ENCODE measurements at regions not wholly inside any gene's neighbourhood (a gene's known extent, or its start where the extent isn't known, plus 50 kb on each side); places are given as distances from the start of the nearest gene placed in this dataset.

DNA sequence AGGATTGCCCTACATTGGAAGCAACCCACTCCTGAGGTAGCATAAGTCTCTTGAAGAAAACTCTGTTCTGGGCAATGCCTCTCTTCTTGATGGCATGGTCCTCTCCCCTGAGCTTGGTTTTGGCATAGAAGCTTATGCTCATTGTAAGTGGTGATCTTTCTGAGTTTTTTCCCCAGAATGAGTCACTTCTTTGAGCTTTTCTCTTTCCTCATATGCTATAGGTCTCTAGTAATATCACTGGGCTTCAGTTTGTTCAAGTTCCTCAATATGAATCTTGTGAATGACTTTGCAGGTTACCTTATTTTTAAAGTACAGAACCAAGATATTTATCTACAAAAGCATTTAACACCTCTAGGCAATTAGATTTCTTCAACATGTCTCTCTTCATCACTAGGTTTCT lies 76.5 kb upstream of the ATG10 start:
- no peak for DNase-seq (ENCODE audit: extremely low spot score)
- no peak for TF ChIP-seq SUZ12 (IDR thresholded peaks at IDR 0.05)
- no peak for TF ChIP-seq L3MBTL2 (conservative IDR thresholded peaks at IDR 0.05)
- TF ChIP-seq LEF1 (IDR thresholded peaks at IDR 0.05; ENCODE audit: borderline replicate concordance), result no peak
- no peak for TF ChIP-seq SP1 (IDR thresholded peaks at IDR 0.05)
- no peak for TF ChIP-seq ZNF384 (IDR thresholded peaks at IDR 0.05)
- TF ChIP-seq FOXK2 (IDR thresholded peaks at IDR 0.05), result no peak
- TF ChIP-seq ARNT (IDR thresholded peaks at IDR 0.05), result no peak
- TF ChIP-seq FOXM1 (IDR thresholded peaks at IDR 0.05; ENCODE audit: borderline replicate concordance), result no peak
- TF ChIP-seq BHLHE40 (IDR thresholded peaks at IDR 0.05; ENCODE audit: borderline replicate concordance), result no peak
- TF ChIP-seq ELF4 (IDR thresholded peaks at IDR 0.05), result no peak
- TF ChIP-seq CTBP1 (IDR thresholded peaks at IDR 0.05; ENCODE audit: borderline replicate concordance), result no peak
- ChIA-PET CTCF (no interaction called here), POLR2A (no interaction called here)

DNA sequence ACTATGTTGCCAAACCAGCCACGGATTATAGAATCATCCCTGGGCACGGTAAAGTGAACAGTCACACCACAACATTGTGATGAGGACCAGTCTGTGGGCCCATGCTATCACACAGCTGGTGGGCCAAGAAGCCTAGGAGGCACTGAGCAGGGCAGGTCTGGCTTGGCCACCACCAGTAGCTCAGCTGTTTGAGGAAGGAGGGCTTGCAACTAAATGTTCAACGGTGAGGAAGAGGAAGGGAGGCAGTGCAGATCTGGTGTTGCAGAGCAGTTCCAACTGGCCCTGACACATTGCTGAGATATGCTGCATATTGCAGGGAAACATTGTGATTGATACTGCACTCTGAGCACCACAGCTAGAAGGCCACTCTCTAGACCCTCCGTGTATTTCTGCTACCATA lies 77.9 kb upstream of the ATG10 start:
- DNase-seq (ENCODE audit: extremely low spot score), result no peak
- POLR2A ChIA-PET, result no interaction called here
- no peak for TF ChIP-seq SUZ12 (IDR thresholded peaks at IDR 0.05)
- TF ChIP-seq FOXA1 (IDR thresholded peaks at IDR 0.05), result no peak
- no peak for TF ChIP-seq BHLHE40 (IDR thresholded peaks at IDR 0.05; ENCODE audit: borderline replicate concordance)
- no peak for TF ChIP-seq ZNF384 (IDR thresholded peaks at IDR 0.05)
- no peak for TF ChIP-seq FOXK2 (IDR thresholded peaks at IDR 0.05)
- TF ChIP-seq ELF4 (IDR thresholded peaks at IDR 0.05), result no peak
- TF ChIP-seq, protein P1, sequence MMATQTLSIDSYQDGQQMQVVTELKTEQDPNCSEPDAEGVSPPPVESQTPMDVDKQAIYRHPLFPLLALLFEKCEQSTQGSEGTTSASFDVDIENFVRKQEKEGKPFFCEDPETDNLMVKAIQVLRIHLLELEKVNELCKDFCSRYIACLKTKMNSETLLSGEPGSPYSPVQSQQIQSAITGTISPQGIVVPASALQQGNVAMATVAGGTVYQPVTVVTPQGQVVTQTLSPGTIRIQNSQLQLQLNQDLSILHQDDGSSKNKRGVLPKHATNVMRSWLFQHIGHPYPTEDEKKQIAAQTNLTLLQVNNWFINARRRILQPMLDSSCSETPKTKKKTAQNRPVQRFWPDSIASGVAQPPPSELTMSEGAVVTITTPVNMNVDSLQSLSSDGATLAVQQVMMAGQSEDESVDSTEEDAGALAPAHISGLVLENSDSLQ (IDR thresholded peaks at IDR 0.05), result no peak
- no peak for TF ChIP-seq FOXM1 (IDR thresholded peaks at IDR 0.05; ENCODE audit: borderline replicate concordance)
- no peak for TF ChIP-seq NFRKB (IDR thresholded peaks at IDR 0.05)
- no peak for TF ChIP-seq SP1 (IDR thresholded peaks at IDR 0.05)
- no peak for TF ChIP-seq CTBP1 (IDR thresholded peaks at IDR 0.05; ENCODE audit: borderline replicate concordance)
- no peak for TF ChIP-seq HDGF (IDR thresholded peaks at IDR 0.05; ENCODE audit: borderline replicate concordance)
- no peak for TF ChIP-seq L3MBTL2 (conservative IDR thresholded peaks at IDR 0.05)
- no peak for TF ChIP-seq TARDBP (IDR thresholded peaks at IDR 0.05)
- TF ChIP-seq ARNT (IDR thresholded peaks at IDR 0.05), result no peak
- TF ChIP-seq LEF1 (IDR thresholded peaks at IDR 0.05; ENCODE audit: borderline replicate concordance), result no peak
- CTCF ChIA-PET, result no interaction called here

DNA sequence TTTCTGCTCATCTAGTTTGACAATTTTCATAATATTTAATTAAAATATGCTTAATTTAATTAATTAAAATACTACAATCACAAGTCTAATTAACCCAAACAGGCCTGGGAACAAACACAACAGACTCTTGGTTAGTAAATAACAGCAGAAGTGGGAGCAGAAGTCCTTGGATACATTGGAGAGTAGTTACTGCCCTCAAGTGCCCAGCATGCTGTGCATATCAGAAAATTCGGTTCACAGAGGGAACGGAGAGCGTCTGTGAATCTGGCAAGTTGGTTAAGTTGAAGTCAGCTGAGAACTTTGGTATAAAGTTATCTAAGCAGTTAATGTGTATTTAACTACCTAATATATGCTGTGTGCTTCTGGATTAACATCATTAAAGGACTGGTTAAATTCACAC lies 87.0 kb upstream of the ATG10 start:
- ChIA-PET POLR2A (no interaction called here), CTCF (no interaction called here)
- no peak for DNase-seq (ENCODE audit: extremely low spot score)
- TF ChIP-seq NFRKB (IDR thresholded peaks at IDR 0.05), result no peak
- TF ChIP-seq FOXK2 (IDR thresholded peaks at IDR 0.05), result no peak
- no peak for TF ChIP-seq FOXA1 (IDR thresholded peaks at IDR 0.05)
- TF ChIP-seq HDGF (IDR thresholded peaks at IDR 0.05; ENCODE audit: borderline replicate concordance), result no peak
- TF ChIP-seq CTBP1 (IDR thresholded peaks at IDR 0.05; ENCODE audit: borderline replicate concordance), result no peak
- no peak for TF ChIP-seq FOXM1 (IDR thresholded peaks at IDR 0.05; ENCODE audit: borderline replicate concordance)
- TF ChIP-seq LEF1 (IDR thresholded peaks at IDR 0.05; ENCODE audit: borderline replicate concordance), result no peak
- no peak for TF ChIP-seq SUZ12 (IDR thresholded peaks at IDR 0.05)
- TF ChIP-seq, protein P1 (IDR thresholded peaks at IDR 0.05), result no peak
- TF ChIP-seq SP1 (IDR thresholded peaks at IDR 0.05), result no peak
- TF ChIP-seq L3MBTL2 (conservative IDR thresholded peaks at IDR 0.05), result no peak
- no peak for TF ChIP-seq BHLHE40 (IDR thresholded peaks at IDR 0.05; ENCODE audit: borderline replicate concordance)
- no peak for TF ChIP-seq TARDBP (IDR thresholded peaks at IDR 0.05)
- TF ChIP-seq ZNF384 (IDR thresholded peaks at IDR 0.05), result no peak

DNA sequence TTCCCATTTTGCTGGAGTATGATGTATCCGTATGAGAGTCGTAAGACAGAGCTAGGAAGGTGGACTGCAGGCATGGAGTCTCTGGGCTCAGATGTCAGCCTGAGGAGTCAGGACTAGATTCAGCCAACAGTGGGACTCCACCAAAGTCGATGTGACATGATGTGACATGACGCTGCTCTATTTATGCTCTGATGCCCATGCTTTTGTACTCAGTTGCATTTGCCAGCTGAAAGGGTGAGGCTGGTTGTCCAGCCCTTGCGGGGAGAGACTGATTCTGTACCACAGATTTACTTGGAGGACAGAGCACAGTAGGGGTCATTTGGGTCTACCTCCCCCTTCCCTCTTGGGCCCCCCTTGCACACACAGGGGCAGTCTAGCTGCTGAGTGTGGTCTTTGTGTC lies 88.5 kb upstream of the ATG10 start:
- CTCF ChIA-PET, result interaction anchor here (1.9 kb wide), 1 partner anchor 26 kb away, joined by 7 read pairs; no protein-coding TSS in a partner anchor

DNA sequence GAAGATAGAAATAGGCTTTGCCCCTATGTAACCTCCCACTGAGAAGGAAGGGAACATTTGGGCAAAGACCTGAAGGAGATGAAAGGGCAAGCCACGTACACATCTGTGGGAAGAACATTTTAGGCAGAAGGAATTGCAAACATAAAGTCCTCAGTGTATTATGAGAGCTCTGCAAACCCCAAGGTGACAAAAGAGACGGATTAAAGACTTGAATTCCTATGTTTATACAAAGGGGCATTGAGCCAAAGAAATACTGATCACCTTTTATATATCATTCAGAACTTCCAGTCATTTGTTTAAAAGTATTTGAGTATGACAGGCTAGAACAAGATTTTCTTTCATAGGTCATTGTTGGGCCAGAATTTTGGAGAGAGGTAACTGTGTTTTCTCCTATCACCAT lies 90.2 kb upstream of the ATG10 start:
- ChIA-PET POLR2A (no interaction called here), CTCF (no interaction called here)
- no peak for TF ChIP-seq HDGF (IDR thresholded peaks at IDR 0.05; ENCODE audit: borderline replicate concordance)
- TF ChIP-seq LEF1 (IDR thresholded peaks at IDR 0.05; ENCODE audit: borderline replicate concordance), result no peak
- no peak for TF ChIP-seq SUZ12 (IDR thresholded peaks at IDR 0.05)
- DNase-seq (ENCODE audit: extremely low spot score), result no peak

More for the DNA sequence above, 88.5 kb upstream of the ATG10 start:
- no peak for TF ChIP-seq FOXM1 (IDR thresholded peaks at IDR 0.05; ENCODE audit: borderline replicate concordance)
- TF ChIP-seq ELF4 (IDR thresholded peaks at IDR 0.05), result no peak
- TF ChIP-seq BHLHE40 (IDR thresholded peaks at IDR 0.05; ENCODE audit: borderline replicate concordance), result no peak
- TF ChIP-seq SUZ12 (IDR thresholded peaks at IDR 0.05), result no peak
- TF ChIP-seq L3MBTL2 (conservative IDR thresholded peaks at IDR 0.05), result no peak
- no peak for TF ChIP-seq ARNT (IDR thresholded peaks at IDR 0.05)
- TF ChIP-seq FOXK2 (IDR thresholded peaks at IDR 0.05), result no peak
- TF ChIP-seq SP1 (IDR thresholded peaks at IDR 0.05), result no peak
- TF ChIP-seq CTBP1 (IDR thresholded peaks at IDR 0.05; ENCODE audit: borderline replicate concordance), result no peak
- TF ChIP-seq ZNF384 (IDR thresholded peaks at IDR 0.05), result no peak
- no peak for TF ChIP-seq FOXA1 (IDR thresholded peaks at IDR 0.05)
- no peak for TF ChIP-seq NFRKB (IDR thresholded peaks at IDR 0.05)
- no peak for TF ChIP-seq HDGF (IDR thresholded peaks at IDR 0.05; ENCODE audit: borderline replicate concordance)
- TF ChIP-seq LEF1 (IDR thresholded peaks at IDR 0.05; ENCODE audit: borderline replicate concordance), result no peak
- POLR2A ChIA-PET, result no interaction called here
- no peak for DNase-seq (ENCODE audit: extremely low spot score)

DNA sequence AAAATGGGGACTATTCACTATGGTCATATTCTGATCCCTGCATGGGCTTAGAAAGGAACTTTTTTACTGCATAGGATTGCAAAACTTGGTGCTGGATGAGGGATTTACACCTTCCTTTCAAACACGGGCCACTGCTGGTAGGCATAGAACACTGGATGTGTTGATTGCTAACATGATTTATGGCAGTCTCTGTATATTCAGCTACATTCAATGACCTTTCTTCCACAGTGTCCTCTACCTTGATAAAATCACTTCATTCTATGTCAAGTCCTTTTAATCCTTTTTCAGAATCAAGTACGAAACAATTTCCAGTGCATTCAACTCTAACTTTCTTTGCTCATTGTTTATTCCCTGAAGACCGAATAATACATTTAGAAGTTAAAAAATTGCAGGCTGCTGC lies 91.9 kb upstream of the ATG10 start:
- no peak for DNase-seq (ENCODE audit: extremely low spot score)
- POLR2A ChIA-PET, result no interaction called here
- no peak for TF ChIP-seq TARDBP (IDR thresholded peaks at IDR 0.05)
- TF ChIP-seq, protein P1 (IDR thresholded peaks at IDR 0.05), result 0 out of 2 replicates have a peak, but pooled peaks have one; percentile 6
- CTCF ChIA-PET, result no interaction called here
